GM12878 (cell line): ENCODE measurements at regions not wholly inside any gene's neighbourhood (a gene's known extent, or its start where the extent isn't known, plus 50 kb on each side); places are given as distances from the start of the nearest gene placed in this dataset.
"Not testable (repeated sequence)": the region's sequence is repeated elsewhere in the genome, so short reads cannot be mapped to it uniquely, and the experiment has no call there.

Source experiments
- ATAC-seq: fragments of 200-7000 bp; cut with Tn5 transposase; 3 replicates; pipeline ENCODE4 v1.9.1; 2020; ENCODE audit warnings: mild to moderate bottlenecking, moderate library complexity
- BruUV-seq: library from RNA; stranded (reverse); fragments of 400-500 nt; replicated peaks from 2 replicates; lab custom pipeline; 2021; lab: Mats Ljungman, UMichigan
- CTCF ChIA-PET: fragments of 300-600 bp; sonication (Branson Sonifier 250); formaldehyde crosslinking; extraction: SDS; loops from one replicate; lab custom pipeline; 2021; ENCODE audit warnings: inconsistent platforms; lab: Yijun Ruan, JAX
- POLR2A ChIA-PET: fragments of 350-600 bp; formaldehyde crosslinking; extraction: SDS; loops from one replicate; lab custom pipeline; 2021; ENCODE audit warnings: inconsistent platforms; lab: Charles Lee
- RAD21 ChIA-PET: fragments of 300-600 bp; sonication (Branson Sonifier 250); formaldehyde crosslinking; loops from one replicate; lab custom pipeline; 2023; ENCODE audit warnings: antibody characterized with exemption; ENCODE audit not compliant: unreplicated experiment; lab: Charles Lee
- SMC1A ChIA-PET: fragments of 300-600 bp; sonication (Branson Sonifier 250); formaldehyde crosslinking; loops from one replicate; lab custom pipeline; 2023; ENCODE audit not compliant: unreplicated experiment, uncharacterized antibody; lab: Charles Lee
- DNase-seq: peaks from one replicate; pipeline ENCODE4 v3.0.0-alpha.2; 2011; ENCODE audit warnings: low read depth, low spot score
- FAIRE-seq: peaks from 3 replicates; lab custom pipeline; 2011; peaks lifted over from hg19 to GRCh38; lab: Jason Lieb, UNC
- H2AFZ ChIP-seq: 2 replicates; pipeline ENCODE4 v1.6.0; 2011; ENCODE audit warnings: low read depth, low read length, control low read depth; ENCODE audit not compliant: control insufficient read depth
- H3K27ac ChIP-seq: 2 replicates; pipeline ENCODE4 v1.5.1; 2011; ENCODE audit warnings: control low read depth; ENCODE audit not compliant: control insufficient read depth, insufficient read depth
- H3K27me3 ChIP-seq, 2 experiments: replicated peaks in 1 of 2; 2 replicates each; pipeline versions ENCODE4 v1.6.0 to v1.6.1; 2011; ENCODE audit warnings: low read length in 1 of 2; ENCODE audit not compliant: control insufficient read depth in 2 of 2, insufficient read depth in 2 of 2
- H3K36me3 ChIP-seq, 2 experiments: 2 replicates each; pipeline ENCODE4 v1.5.1; 2011; ENCODE audit warnings: low read length in 1 of 2; ENCODE audit not compliant: control insufficient read depth in 2 of 2, insufficient read depth in 2 of 2
- H3K4me1 ChIP-seq: 2 replicates; pipeline ENCODE4 v1.6.1; 2011; ENCODE audit warnings: mild to moderate bottlenecking, low read length, moderate library complexity, mixed read lengths; ENCODE audit not compliant: control insufficient read depth, insufficient read depth
- H3K4me2 ChIP-seq: 2 replicates; pipeline ENCODE4 v1.6.0; 2011; ENCODE audit warnings: control low read depth; ENCODE audit not compliant: control insufficient read depth, insufficient read depth
- H3K4me3 ChIP-seq: fragments of 200-600 bp; sonication (generic); 2 replicates; pipeline ENCODE4 v1.5.1; 2016
- H3K79me2 ChIP-seq: 2 replicates; pipeline ENCODE4 v1.6.0; 2011; ENCODE audit warnings: low read length; ENCODE audit not compliant: control insufficient read depth, insufficient read depth
- H3K9ac ChIP-seq: 2 replicates; pipeline ENCODE4 v1.8.0; 2011; ENCODE audit warnings: low read length, control low read depth, mixed read lengths; ENCODE audit not compliant: control insufficient read depth, insufficient read depth
- H3K9me3 ChIP-seq: replicated peaks from 3 replicates; pipeline ENCODE4 v1.5.1; 2011; ENCODE audit warnings: mild to moderate bottlenecking, low read length; ENCODE audit not compliant: control insufficient read depth, insufficient read depth
- H4K20me1 ChIP-seq: 2 replicates; pipeline ENCODE4 v1.6.0; 2011; ENCODE audit not compliant: control insufficient read depth, insufficient read depth
- ATF3 ChIP-seq: IDR thresholded peaks from 2 replicates; pipeline ENCODE4 v1.6.1; 2011; ENCODE audit warnings: low read depth, mild to moderate bottlenecking, low read length, moderate library complexity, borderline replicate concordance; ENCODE audit errors: extremely low read depth
- ETV6 ChIP-seq, 2 experiments: fragments of 450-650 bp in 1 of 2; IDR thresholded peaks in 1 of 2; conservative IDR thresholded peaks in 1 of 2; 2 replicates each; pipeline ENCODE4 v1.6.1; 2014; ENCODE audit warnings: antibody characterized with exemption in 1 of 2, borderline replicate concordance in 1 of 2, low read depth in 1 of 2, mild to moderate bottlenecking in 1 of 2, moderate library complexity in 1 of 2
- HCFC1 ChIP-seq: fragments of 150-350 bp; IDR thresholded peaks from 2 replicates; pipeline ENCODE4 v1.6.1; 2014; ENCODE audit warnings: low read length
- HDAC6 ChIP-seq: fragments of 200-600 bp; sonication (generic); IDR thresholded peaks from one replicate; pipeline ENCODE4 v1.8.0; 2017; ENCODE audit warnings: antibody characterized with exemption; ENCODE audit not compliant: unreplicated experiment
- IKZF1 ChIP-seq: fragments of 450-650 bp; conservative IDR thresholded peaks from 2 replicates; pipeline ENCODE4 v1.6.1; 2017; ENCODE audit warnings: antibody characterized with exemption, mild to moderate bottlenecking
- IRF4 ChIP-seq: IDR thresholded peaks from 2 replicates; pipeline ENCODE4 v1.6.1; 2011; ENCODE audit warnings: low read depth, low read length
- JUNB ChIP-seq: IDR thresholded peaks from 2 replicates; pipeline ENCODE4 v1.6.1; 2016; ENCODE audit warnings: antibody characterized with exemption, mild to moderate bottlenecking
- KLF5 ChIP-seq: fragments of 450-650 bp; IDR thresholded peaks from 2 replicates; pipeline ENCODE4 v1.6.1; 2014; ENCODE audit warnings: mild to moderate bottlenecking; ENCODE audit not compliant: partially characterized antibody
- MYC ChIP-seq: IDR thresholded peaks from 2 replicates; pipeline ENCODE4 v1.6.1; 2011; ENCODE audit warnings: mild to moderate bottlenecking, low read length, moderate library complexity, inconsistent platforms; ENCODE audit not compliant: insufficient read depth, insufficient replicate concordance, insufficient read length, severe bottlenecking
- NR2C1 ChIP-seq: fragments of 450-650 bp; IDR thresholded peaks from 2 replicates; pipeline ENCODE4 v1.6.1; 2017; ENCODE audit warnings: antibody characterized with exemption, mild to moderate bottlenecking, moderate library complexity
- PRDM15 ChIP-seq: fragments of 450-650 bp; formaldehyde crosslinking; IDR thresholded peaks from 2 replicates; pipeline ENCODE4 v1.4.0; 2020; ENCODE audit warnings: mild to moderate bottlenecking, moderate library complexity
- RELA ChIP-seq: fragments of 450-650 bp; IDR thresholded peaks from 2 replicates; pipeline ENCODE4 v1.8.0; 2014; ENCODE audit warnings: borderline replicate concordance; ENCODE audit not compliant: partially characterized antibody
- SMAD5 ChIP-seq: IDR thresholded peaks from 2 replicates; pipeline ENCODE4 v1.6.1; 2016; ENCODE audit warnings: antibody characterized with exemption, low read depth
- SMC3 ChIP-seq: IDR thresholded peaks from 2 replicates; pipeline ENCODE4 v1.6.1; 2011; ENCODE audit warnings: low read length, improper control_type of control experiment, borderline replicate concordance
- ZNF207 ChIP-seq: fragments of 450-650 bp; IDR thresholded peaks from 2 replicates; pipeline ENCODE4 v1.6.1; 2014; ENCODE audit warnings: antibody characterized with exemption, mild to moderate bottlenecking, borderline replicate concordance
- WGBS: methylation state at CpG from one replicate; pipeline ENCODE4 v1.1.6; 2016; ENCODE audit warnings: low lambda C conversion rate; ENCODE audit not compliant: insufficient replicate concordance, insufficient coverage; ENCODE audit errors: missing lambda C conversion rate; 5-methylcytosine and 5-hydroxymethylcytosine counted together
- in situ Hi-C: fragments of 300-500 bp; cut with MboI; formaldehyde crosslinking; loops from 9 replicates; pipeline ENCODE4 v1.14.3; 2018; ENCODE audit warnings: mixed read lengths
- intact Hi-C: fragments of 100-400 bp; cut with micrococcal nuclease; formaldehyde crosslinking; loops from one replicate; pipeline ENCODE4 v1.14.2; 2022; ENCODE audit not compliant: unreplicated experiment

GRCh38 chr15:81887912-81888311 lies 157.9 kb downstream of the MEX3B start:
- no peak for DNase-seq
- H3K4me2 ChIP-seq: no peak overlapping the region
- SMC1A ChIA-PET: no interaction called here
- H2AFZ ChIP-seq: no peak overlapping the region
- BruUV-seq: no TSS peak
- no peaks in the 10 kb centered on the region for H3K9me3 ChIP-seq
- no peak overlapping the region for H3K4me3 ChIP-seq
- intact Hi-C loops: no loop called here
- no peaks in the 10 kb centered on the region for H3K79me2 ChIP-seq
- no peak overlapping the region for H3K27ac ChIP-seq
- TF ChIP-seq PRDM15 (no peak), IRF4 (no peak), KLF5 (no peak), MYC (no peak), RELA (no peak), ATF3 (no peak), SMC3 (no peak), HDAC6 (no peak), IKZF1 (no peak), HCFC1 (no peak), ETV6 (conservative IDR thresholded peaks at IDR 0.05 in 1 of 2, IDR thresholded peaks at IDR 0.05 in 1 of 2; ENCODE audit: borderline replicate concordance in 1 of 2, low read depth in 1 of 2) (no peak), JUNB (no peak), SMAD5 (no peak), ZNF207 (no peak), NR2C1 (no peak)
- TF ChIP-seq, all 136 proteins: peak for 0
- H3K9ac ChIP-seq: no peak overlapping the region
- no peaks in the 10 kb centered on the region for H4K20me1 ChIP-seq
- in situ Hi-C loops: no loop called here
- RAD21 ChIA-PET: no interaction called here
- POLR2A ChIA-PET: no interaction called here
- WGBS: 0% methylated on average over 2 of the region's 2 CpGs
- H3K27me3 ChIP-seq: 0 out of 4 replicates have a peak, but pooled peaks cover 0 to 2% of the 10 kb centered on the region in 2 experiments
- H3K4me1 ChIP-seq: no peaks in the 10 kb centered on the region
- CTCF ChIA-PET: no interaction called here
- FAIRE-seq (no peak), ATAC-seq (no peak)
- H3K36me3 ChIP-seq: no peaks in the 10 kb centered on the region

- H3K4me1 ChIP-seq, CTCF ChIA-PET, FAIRE-seq, H3K4me3 ChIP-seq, SMC1A ChIA-PET, DNase-seq, in situ Hi-C loops, H3K27ac ChIP-seq, H3K36me3 ChIP-seq, BruUV-seq, H3K9me3 ChIP-seq, RAD21 ChIA-PET, intact Hi-C loops, H3K4me2 ChIP-seq, H4K20me1 ChIP-seq, POLR2A ChIA-PET, H2AFZ ChIP-seq, H3K79me2 ChIP-seq, H3K9ac ChIP-seq, H3K27me3 ChIP-seq, ATAC-seq: not testable (repeated sequence)
Measured at GRCh38 chr15:81887188-81887587, 158.6 kb downstream of the MEX3B start.
